Hepatocyte (in vitro differentiated cells): ENCODE measurements at regions not wholly inside any gene's neighbourhood (a gene's known extent, or its start where the extent isn't known, plus 50 kb on each side); places are given as distances from the start of the nearest gene placed in this dataset.

Experiments used
- CTCF ChIP-seq: fragments of 200-600 bp; sonication (generic); IDR thresholded peaks from 2 replicates; pipeline ENCODE4 v1.5.1; 2016; ENCODE audit warnings: antibody characterized with exemption, mild to moderate bottlenecking; ENCODE audit not compliant: poor library complexity
- EZH2 ChIP-seq: fragments of 200-600 bp; sonication (generic); IDR thresholded peaks from 2 replicates; pipeline ENCODE4 v1.6.1; 2016; ENCODE audit warnings: antibody characterized with exemption, mild to moderate bottlenecking, borderline replicate concordance
- EZH2phosphoT487 ChIP-seq: fragments of 200-600 bp; sonication (generic); IDR thresholded peaks from one replicate; pipeline ENCODE4 v1.6.1; 2018; ENCODE audit warnings: antibody characterized with exemption, mild to moderate bottlenecking, low read depth, moderate library complexity; ENCODE audit not compliant: unreplicated experiment, severe bottlenecking

GRCh38 chr15:79689030-79689429 lies 207.8 kb downstream of the MTHFS start:
- no peak for TF ChIP-seq CTCF
- TF ChIP-seq EZH2 = no peak
- no peak for TF ChIP-seq EZH2phosphoT487
